ENCODE measurements at regions not wholly inside any gene's neighbourhood (a gene's known extent, or its start where the extent isn't known, plus 50 kb on each side); places are given as distances from the start of the nearest gene placed in this dataset.
"Not testable (repeated sequence)": the region's sequence is repeated elsewhere in the genome, so short reads cannot be mapped to it uniquely, and the experiment has no call there.

GRCh38 chr5:101461455-101461854 lies 558.4 kb upstream of the ST8SIA4 start:
- H3K27ac Mint-ChIP-seq, result no peak overlapping the region
- no peaks in the 10 kb centered on the region for H3K36me3 Mint-ChIP-seq (ENCODE audit: low read depth)
- H3K4me3 Mint-ChIP-seq, result no peak overlapping the region
- no peaks in the 10 kb centered on the region for H3K4me1 Mint-ChIP-seq (ENCODE audit: low read depth)
- H3K9me3 Mint-ChIP-seq, result peaks cover 15% of the 10 kb centered on the region
- no peaks in the 10 kb centered on the region; the same call in 1 of the 2 replicates for H3K27me3 Mint-ChIP-seq (ENCODE audit: insufficient read depth)
- no peak for DNase-seq
- no peak for TF ChIP-seq CTCF (IDR thresholded peaks at IDR 0.05)

- H3K27me3 Mint-ChIP-seq (ENCODE audit: insufficient read depth), result no peaks in the 10 kb centered on the region
- H3K9me3 Mint-ChIP-seq, result peaks cover 6% of the 10 kb centered on the region
- no peak for TF ChIP-seq CTCF (IDR thresholded peaks at IDR 0.05)
- no peaks in the 10 kb centered on the region for H3K36me3 Mint-ChIP-seq (ENCODE audit: low read depth)
- H3K4me3 Mint-ChIP-seq, result no peak overlapping the region
- H3K27ac Mint-ChIP-seq, result no peak overlapping the region
- DNase-seq, result no peak
- H3K4me1 Mint-ChIP-seq (ENCODE audit: low read depth), result no peaks in the 10 kb centered on the region
Observed at GRCh38 chr5:101458587-101458986, 555.5 kb upstream of the ST8SIA4 start.

GRCh38 chr5:101455851-101456250 lies 552.8 kb upstream of the ST8SIA4 start:
- H3K27ac Mint-ChIP-seq, result no peak overlapping the region
- no peak overlapping the region for H3K4me3 Mint-ChIP-seq
- TF ChIP-seq CTCF (IDR thresholded peaks at IDR 0.05), result no peak
- no peaks in the 10 kb centered on the region for H3K36me3 Mint-ChIP-seq (ENCODE audit: low read depth)
- no peaks in the 10 kb centered on the region for H3K4me1 Mint-ChIP-seq (ENCODE audit: low read depth)
- H3K9me3 Mint-ChIP-seq, result peaks cover 10% of the 10 kb centered on the region
- H3K27me3 Mint-ChIP-seq (ENCODE audit: insufficient read depth), result no peaks in the 10 kb centered on the region
- no peak for DNase-seq

- no peak for TF ChIP-seq CTCF (IDR thresholded peaks at IDR 0.05)
- Mint-ChIP-seq H3K9me3 (peaks cover 10% of the 10 kb centered on the region), H3K36me3 (ENCODE audit: low read depth) (no peaks in the 10 kb centered on the region), H3K27me3 (ENCODE audit: insufficient read depth) (no peaks in the 10 kb centered on the region), H3K4me3 (no peak overlapping the region), H3K4me1 (ENCODE audit: low read depth) (no peaks in the 10 kb centered on the region), H3K27ac (no peak overlapping the region)
- DNase-seq, result no peak
Observed at GRCh38 chr5:101455048-101455447, 552.0 kb upstream of the ST8SIA4 start.

GRCh38 chr5:101442281-101442680 lies 539.2 kb upstream of the ST8SIA4 start:
- not testable (repeated sequence) for H3K36me3 Mint-ChIP-seq (ENCODE audit: low read depth); H3K27ac Mint-ChIP-seq; H3K4me1 Mint-ChIP-seq (ENCODE audit: low read depth); H3K27me3 Mint-ChIP-seq (ENCODE audit: insufficient read depth); H3K4me3 Mint-ChIP-seq; DNase-seq
- H3K9me3 Mint-ChIP-seq, result peaks cover 32% of the 10 kb centered on the region

- TF ChIP-seq CTCF (IDR thresholded peaks at IDR 0.05), result no peak
- Mint-ChIP-seq H3K4me1 (ENCODE audit: low read depth) (no peaks in the 10 kb centered on the region), H3K27ac (no peak overlapping the region), H3K27me3 (ENCODE audit: insufficient read depth) (no peaks in the 10 kb centered on the region), H3K36me3 (ENCODE audit: low read depth) (no peaks in the 10 kb centered on the region), H3K9me3 (peaks cover 40% of the 10 kb centered on the region), H3K4me3 (no peak overlapping the region)
- no peak for DNase-seq
Observed at GRCh38 chr5:101440173-101440572, 537.1 kb upstream of the ST8SIA4 start.
